ENCODE measurements at regions not wholly inside any gene's neighbourhood (a gene's known extent, or its start where the extent isn't known, plus 50 kb on each side); places are given as distances from the start of the nearest gene placed in this dataset.

- no peaks in the 10 kb centered on the region for H3K4me1 Mint-ChIP-seq (ENCODE audit: low read depth)
- H3K9me3 Mint-ChIP-seq: peaks cover 14% of the 10 kb centered on the region
- no peak overlapping the region for H3K27ac Mint-ChIP-seq
- DNase-seq (ENCODE audit: low spot score): no peak
- intact Hi-C loops (cut with micrococcal nuclease): no loop called here
- H3K4me3 Mint-ChIP-seq: no peak overlapping the region
- H3K27me3 Mint-ChIP-seq (ENCODE audit: insufficient read depth): no peaks in the 10 kb centered on the region
- H3K36me3 Mint-ChIP-seq (ENCODE audit: low read depth): no peaks in the 10 kb centered on the region
Measured at GRCh38 chr4:18842431-18842830, 820.9 kb upstream of the LCORL start.

- Mint-ChIP-seq H3K27me3 (ENCODE audit: insufficient read depth) (no peaks in the 10 kb centered on the region), H3K9me3 (peaks cover 14% of the 10 kb centered on the region), H3K36me3 (ENCODE audit: low read depth) (no peaks in the 10 kb centered on the region), H3K4me3 (no peak overlapping the region), H3K27ac (no peak overlapping the region), H3K4me1 (ENCODE audit: low read depth) (no peaks in the 10 kb centered on the region)
- intact Hi-C loops (cut with micrococcal nuclease): no loop called here
- DNase-seq (ENCODE audit: low spot score): no peak
Measured at GRCh38 chr4:18840481-18840880, 818.9 kb upstream of the LCORL start.

- DNase-seq (ENCODE audit: low spot score): no peak
- intact Hi-C loops (cut with micrococcal nuclease): no loop called here
- H3K36me3 Mint-ChIP-seq (ENCODE audit: low read depth): no peaks in the 10 kb centered on the region
- no peak overlapping the region for H3K4me3 Mint-ChIP-seq
- no peaks in the 10 kb centered on the region for H3K27me3 Mint-ChIP-seq (ENCODE audit: insufficient read depth)
- no peak overlapping the region for H3K27ac Mint-ChIP-seq
- H3K4me1 Mint-ChIP-seq (ENCODE audit: low read depth): no peaks in the 10 kb centered on the region
- peaks cover 4% of the 10 kb centered on the region for H3K9me3 Mint-ChIP-seq
Measured at GRCh38 chr4:18816228-18816895, 794.8 kb upstream of the LCORL start.

GRCh38 chr4:18815779-18816173 lies 794.2 kb upstream of the LCORL start:
- no peaks in the 10 kb centered on the region for H3K4me1 Mint-ChIP-seq (ENCODE audit: low read depth)
- intact Hi-C loops (cut with micrococcal nuclease): no loop called here
- H3K27ac Mint-ChIP-seq: no peak overlapping the region
- H3K27me3 Mint-ChIP-seq (ENCODE audit: insufficient read depth): no peaks in the 10 kb centered on the region
- no peak overlapping the region for H3K4me3 Mint-ChIP-seq
- DNase-seq (ENCODE audit: low spot score): no peak
- peaks cover 4% of the 10 kb centered on the region for H3K9me3 Mint-ChIP-seq
- H3K36me3 Mint-ChIP-seq (ENCODE audit: low read depth): no peaks in the 10 kb centered on the region

GRCh38 chr4:18815081-18815778 lies 793.7 kb upstream of the LCORL start:
- intact Hi-C loops (cut with micrococcal nuclease): no loop called here
- Mint-ChIP-seq H3K4me3 (no peak overlapping the region), H3K27ac (no peak overlapping the region), H3K36me3 (ENCODE audit: low read depth) (no peaks in the 10 kb centered on the region), H3K9me3 (peaks cover 4% of the 10 kb centered on the region), H3K27me3 (ENCODE audit: insufficient read depth) (no peaks in the 10 kb centered on the region), H3K4me1 (ENCODE audit: low read depth) (no peaks in the 10 kb centered on the region)
- DNase-seq (ENCODE audit: low spot score): no peak

- no peak for DNase-seq (ENCODE audit: low spot score)
- Mint-ChIP-seq H3K36me3 (ENCODE audit: low read depth) (no peaks in the 10 kb centered on the region), H3K27me3 (ENCODE audit: insufficient read depth) (no peaks in the 10 kb centered on the region), H3K9me3 (peaks cover 4% of the 10 kb centered on the region), H3K4me3 (no peak overlapping the region), H3K4me1 (ENCODE audit: low read depth) (no peaks in the 10 kb centered on the region), H3K27ac (no peak overlapping the region)
- intact Hi-C loops (cut with micrococcal nuclease): no loop called here
Measured at GRCh38 chr4:18813771-18814170, 792.2 kb upstream of the LCORL start.

- Mint-ChIP-seq H3K9me3 (peaks cover 4% of the 10 kb centered on the region), H3K4me3 (no peak overlapping the region), H3K27ac (no peak overlapping the region), H3K4me1 (ENCODE audit: low read depth) (no peaks in the 10 kb centered on the region), H3K36me3 (ENCODE audit: low read depth) (no peaks in the 10 kb centered on the region), H3K27me3 (ENCODE audit: insufficient read depth) (no peaks in the 10 kb centered on the region)
- intact Hi-C loops (cut with micrococcal nuclease): no loop called here
- DNase-seq (ENCODE audit: low spot score): no peak
Measured at GRCh38 chr4:18813055-18813454, 791.5 kb upstream of the LCORL start.

DNA sequence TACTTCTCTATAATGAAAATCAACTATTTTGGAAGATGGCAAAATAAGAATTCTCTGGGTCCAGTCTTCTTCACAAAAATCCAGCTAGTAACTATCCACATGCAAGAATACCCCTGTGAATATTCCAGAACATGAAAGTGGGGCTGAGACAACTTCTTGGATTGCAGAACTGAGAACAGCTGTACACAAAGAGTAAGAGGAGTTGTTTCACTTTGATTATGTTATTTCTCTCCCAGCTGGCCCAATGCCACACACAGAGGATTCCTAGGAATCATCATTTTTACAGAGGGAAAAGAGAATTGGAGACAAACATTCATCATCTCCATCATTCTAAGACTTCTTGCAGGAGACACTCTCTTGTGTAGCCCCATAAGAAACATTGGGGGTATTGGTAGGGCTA lies 782.2 kb upstream of the LCORL start:
- no peaks in the 10 kb centered on the region for H3K4me1 Mint-ChIP-seq (ENCODE audit: low read depth)
- H3K9me3 Mint-ChIP-seq: peaks cover 9% of the 10 kb centered on the region
- no peaks in the 10 kb centered on the region for H3K27me3 Mint-ChIP-seq (ENCODE audit: insufficient read depth)
- DNase-seq (ENCODE audit: low spot score): no peak
- H3K36me3 Mint-ChIP-seq (ENCODE audit: low read depth): no peaks in the 10 kb centered on the region
- no peak overlapping the region for H3K4me3 Mint-ChIP-seq
- no peak overlapping the region for H3K27ac Mint-ChIP-seq
- intact Hi-C loops (cut with micrococcal nuclease): no loop called here

DNA sequence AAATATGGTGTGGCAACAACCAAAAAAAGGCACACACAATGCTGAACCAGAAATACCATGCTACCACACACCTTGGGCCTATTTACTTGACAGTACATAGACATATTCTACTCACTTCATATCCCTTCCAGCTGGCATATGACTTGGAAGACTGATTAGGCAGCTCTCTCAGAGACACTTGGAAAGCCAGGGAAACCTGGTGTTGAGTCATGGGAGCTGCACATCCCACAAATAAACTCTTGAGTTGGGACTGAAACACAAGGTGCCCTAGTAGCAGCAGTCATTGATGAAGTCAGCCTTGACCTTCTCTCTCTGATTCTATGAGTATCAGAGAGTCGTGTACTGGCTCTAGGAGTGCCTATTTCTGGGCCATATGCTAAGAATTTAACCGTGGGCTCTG lies 776.6 kb upstream of the LCORL start:
- Mint-ChIP-seq H3K27me3 (ENCODE audit: insufficient read depth) (no peaks in the 10 kb centered on the region), H3K4me1 (ENCODE audit: low read depth) (no peaks in the 10 kb centered on the region), H3K9me3 (peaks cover 9% of the 10 kb centered on the region), H3K27ac (no peak overlapping the region), H3K36me3 (ENCODE audit: low read depth) (no peaks in the 10 kb centered on the region), H3K4me3 (no peak overlapping the region)
- intact Hi-C loops (cut with micrococcal nuclease): no loop called here
- DNase-seq (ENCODE audit: low spot score): no peak

GRCh38 chr4:18795794-18796193 lies 774.2 kb upstream of the LCORL start:
- Mint-ChIP-seq H3K27ac (no peak overlapping the region), H3K4me3 (no peak overlapping the region), H3K36me3 (ENCODE audit: low read depth) (no peaks in the 10 kb centered on the region), H3K9me3 (peaks cover 5% of the 10 kb centered on the region), H3K27me3 (ENCODE audit: insufficient read depth) (no peaks in the 10 kb centered on the region), H3K4me1 (ENCODE audit: low read depth) (no peaks in the 10 kb centered on the region)
- intact Hi-C loops (cut with micrococcal nuclease): no loop called here
- DNase-seq (ENCODE audit: low spot score): no peak

- no peaks in the 10 kb centered on the region for H3K27me3 Mint-ChIP-seq (ENCODE audit: insufficient read depth)
- H3K4me3 Mint-ChIP-seq: no peak overlapping the region
- intact Hi-C loops (cut with micrococcal nuclease): no loop called here
- no peak overlapping the region for H3K27ac Mint-ChIP-seq
- no peaks in the 10 kb centered on the region for H3K36me3 Mint-ChIP-seq (ENCODE audit: low read depth)
- no peak for DNase-seq (ENCODE audit: low spot score)
- peaks cover 7% of the 10 kb centered on the region for H3K9me3 Mint-ChIP-seq
- no peaks in the 10 kb centered on the region for H3K4me1 Mint-ChIP-seq (ENCODE audit: low read depth)
Measured at GRCh38 chr4:18777190-18777930, 755.8 kb upstream of the LCORL start.

GRCh38 chr4:18767921-18768320 lies 746.4 kb upstream of the LCORL start:
- H3K27me3 Mint-ChIP-seq (ENCODE audit: insufficient read depth): no peaks in the 10 kb centered on the region
- intact Hi-C loops (cut with micrococcal nuclease): no loop called here
- H3K9me3 Mint-ChIP-seq: peaks cover 18% of the 10 kb centered on the region
- no peak overlapping the region for H3K27ac Mint-ChIP-seq
- no peak overlapping the region for H3K4me3 Mint-ChIP-seq
- DNase-seq (ENCODE audit: low spot score): no peak
- no peaks in the 10 kb centered on the region for H3K4me1 Mint-ChIP-seq (ENCODE audit: low read depth)
- no peaks in the 10 kb centered on the region for H3K36me3 Mint-ChIP-seq (ENCODE audit: low read depth)

GRCh38 chr4:18756671-18757070 lies 735.1 kb upstream of the LCORL start:
- no peaks in the 10 kb centered on the region for H3K27me3 Mint-ChIP-seq (ENCODE audit: insufficient read depth)
- intact Hi-C loops (cut with micrococcal nuclease): no loop called here
- H3K27ac Mint-ChIP-seq: no peak overlapping the region
- H3K9me3 Mint-ChIP-seq: no peaks in the 10 kb centered on the region
- DNase-seq (ENCODE audit: low spot score): no peak
- H3K4me3 Mint-ChIP-seq: no peak overlapping the region
- H3K36me3 Mint-ChIP-seq (ENCODE audit: low read depth): no peaks in the 10 kb centered on the region
- no peaks in the 10 kb centered on the region for H3K4me1 Mint-ChIP-seq (ENCODE audit: low read depth)

Measured in activated T-helper 1 cell treated with anti-CD3 and anti-CD28 coated beads, Interleukin-12 subunit alpha, Interleukin-12 subunit beta, Interleukin-2, Interleukin-4 antibody, amounts not matched to agents 30 ng/mL and 10 ng/mL and 1 ng/mL, durations not matched to agents 14 hours and 24 hours and 36 hours (primary cell).